Left lung (tissue), 4 donors: ENCODE measurements at regions not wholly inside any gene's neighbourhood (a gene's known extent, or its start where the extent isn't known, plus 50 kb on each side); places are given as distances from the start of the nearest gene placed in this dataset.
"Not testable (repeated sequence)": the region's sequence is repeated elsewhere in the genome, so short reads cannot be mapped to it uniquely, and the experiment has no call there.

Experiments used
- ATAC-seq: fragments of 200-7000 bp; cut with Tn5 transposase; one replicate; pipeline ENCODE4 v1.9.1; 2020; ENCODE audit warnings: moderate library complexity
- DNase-seq, 4 donors: peaks; one replicate each; pipeline ENCODE4 v3.0.0-alpha.2; 2013 to 2020
- H3K27ac ChIP-seq, 2 donors: fragments of 200-600 bp; sonication (generic) in 1 of 2; one replicate each; pipeline versions ENCODE4 v1.5.0 to v1.8.0; 2020 to 2021
- H3K27me3 ChIP-seq, 2 donors: fragments of 200-600 bp; sonication (generic) in 1 of 2; one replicate each; pipeline versions ENCODE4 v1.5.0 to v1.8.0; 2020 to 2021
- H3K36me3 ChIP-seq, 2 donors: fragments of 200-600 bp; sonication (generic) in 1 of 2; one replicate each; pipeline versions ENCODE4 v1.5.0 to v1.8.0; 2020 to 2021
- H3K4me1 ChIP-seq, 2 donors: fragments of 200-600 bp; one replicate each; pipeline ENCODE4 v1.8.0; 2021
- H3K4me3 ChIP-seq, 2 donors: fragments of 200-600 bp; sonication (generic) in 1 of 2; one replicate each; pipeline versions ENCODE4 v1.5.0 to v1.8.0; 2020 to 2021; ENCODE audit warnings: mild to moderate bottlenecking in 1 of 2
- H3K9me3 ChIP-seq, 2 donors: fragments of 200-600 bp; sonication (generic) in 1 of 2; one replicate each; pipeline versions ENCODE4 v1.5.0 to v1.8.0; 2020 to 2021
- intact Hi-C, 2 donors: fragments of 100-400 bp; cut with DNase I; formaldehyde crosslinking; loops; one replicate each; pipeline versions ENCODE4 v1.11.2 to v1.14.2; 2022
- TF ChIP-seq, protein P1 (sequence below), 2 donors: fragments of 200-600 bp; sonication (generic) in 1 of 2; IDR thresholded peaks; one replicate each; pipeline versions ENCODE4 v1.5.0 to v1.8.0; 2021; ENCODE audit warnings: antibody characterized with exemption in 2 of 2
- donor health status: DM: no; HTN: yes; CAD: no.
- donor health status: DM: no; HTN: no; CAD: no.

DNA sequence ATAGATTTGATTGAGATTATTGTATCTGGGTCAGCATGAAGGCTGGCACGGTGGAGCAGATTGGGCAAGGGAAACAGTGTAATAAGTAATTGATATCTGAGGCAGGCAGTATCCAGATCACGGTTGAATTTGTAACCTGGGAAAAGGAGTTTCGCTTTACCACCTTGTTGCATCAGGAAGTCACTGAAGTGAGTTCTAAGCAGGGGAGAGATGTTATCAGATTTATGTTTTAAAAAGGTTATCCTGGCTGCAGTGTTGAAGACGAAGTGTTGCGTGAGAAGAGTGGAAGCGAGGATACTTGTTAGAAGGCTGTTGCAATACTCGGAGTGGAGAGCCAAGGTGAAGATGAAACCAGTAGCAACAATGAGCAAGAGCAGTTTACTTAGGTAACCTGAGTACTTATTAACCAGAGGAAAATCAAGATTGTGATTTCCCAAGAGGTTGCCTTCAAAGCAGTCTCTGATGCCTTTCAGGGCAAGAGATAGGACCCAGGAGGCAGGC is 77.8 kb downstream of the LHX9 start:
- ATAC-seq, result peak; percentile 91
- TF ChIP-seq, protein P1, sequence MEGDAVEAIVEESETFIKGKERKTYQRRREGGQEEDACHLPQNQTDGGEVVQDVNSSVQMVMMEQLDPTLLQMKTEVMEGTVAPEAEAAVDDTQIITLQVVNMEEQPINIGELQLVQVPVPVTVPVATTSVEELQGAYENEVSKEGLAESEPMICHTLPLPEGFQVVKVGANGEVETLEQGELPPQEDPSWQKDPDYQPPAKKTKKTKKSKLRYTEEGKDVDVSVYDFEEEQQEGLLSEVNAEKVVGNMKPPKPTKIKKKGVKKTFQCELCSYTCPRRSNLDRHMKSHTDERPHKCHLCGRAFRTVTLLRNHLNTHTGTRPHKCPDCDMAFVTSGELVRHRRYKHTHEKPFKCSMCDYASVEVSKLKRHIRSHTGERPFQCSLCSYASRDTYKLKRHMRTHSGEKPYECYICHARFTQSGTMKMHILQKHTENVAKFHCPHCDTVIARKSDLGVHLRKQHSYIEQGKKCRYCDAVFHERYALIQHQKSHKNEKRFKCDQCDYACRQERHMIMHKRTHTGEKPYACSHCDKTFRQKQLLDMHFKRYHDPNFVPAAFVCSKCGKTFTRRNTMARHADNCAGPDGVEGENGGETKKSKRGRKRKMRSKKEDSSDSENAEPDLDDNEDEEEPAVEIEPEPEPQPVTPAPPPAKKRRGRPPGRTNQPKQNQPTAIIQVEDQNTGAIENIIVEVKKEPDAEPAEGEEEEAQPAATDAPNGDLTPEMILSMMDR (IDR thresholded peaks at IDR 0.05), result no peak
- peak overlapping the region in 1 of 2 donors; percentile 3 for H3K4me3 ChIP-seq
- H3K27ac ChIP-seq, result peak overlapping the region; percentile 64 to 66
- no peaks in the 10 kb centered on the region for H3K9me3 ChIP-seq
- no peaks in the 10 kb centered on the region for H3K36me3 ChIP-seq
- intact Hi-C loops, result no loop called here
- H3K27me3 ChIP-seq, result no peaks in the 10 kb centered on the region
- no peaks in the 10 kb centered on the region for H3K4me1 ChIP-seq
- peak in 1 of 4 donors; percentile 54 for DNase-seq

DNA sequence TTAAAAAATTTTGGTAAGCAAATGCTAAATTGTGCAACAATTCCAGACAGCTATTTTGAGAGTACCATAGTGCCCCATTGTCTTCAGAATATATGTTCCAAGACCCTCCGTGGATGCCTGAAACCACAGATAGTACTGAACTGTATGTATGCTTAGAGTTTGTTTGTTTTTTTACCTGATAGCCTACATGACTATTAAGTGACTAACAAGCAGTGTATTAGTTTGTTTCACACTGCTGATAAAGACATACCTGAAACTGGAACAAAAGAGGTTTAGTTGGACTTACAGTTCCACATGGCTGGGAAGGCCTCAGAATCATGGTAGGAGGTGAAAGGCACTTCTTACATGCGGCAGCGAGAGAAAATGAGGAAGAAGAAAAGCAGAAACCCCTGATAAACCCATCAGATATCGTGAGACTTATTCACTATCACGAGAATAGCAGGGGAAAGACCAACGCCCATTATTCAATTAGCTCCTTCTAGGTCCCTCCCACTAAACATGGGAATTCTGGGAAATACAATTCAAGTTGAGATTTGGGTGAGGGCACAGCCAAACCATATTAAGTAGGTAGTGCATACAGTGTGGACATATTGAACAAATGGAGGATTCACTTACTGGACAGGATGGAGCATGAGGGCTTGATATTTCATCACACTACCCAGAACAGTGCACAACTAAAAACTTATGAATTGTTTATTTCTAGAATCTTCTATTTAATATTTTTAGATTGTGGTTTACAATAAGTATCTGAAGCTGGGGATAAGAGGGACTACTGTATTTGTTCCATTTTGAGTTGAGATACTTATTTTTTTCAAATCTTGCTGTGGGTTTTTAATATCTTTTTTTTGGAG is 78.5 kb downstream of the LHX9 start:
- peak; percentile 54 for ATAC-seq

DNA sequence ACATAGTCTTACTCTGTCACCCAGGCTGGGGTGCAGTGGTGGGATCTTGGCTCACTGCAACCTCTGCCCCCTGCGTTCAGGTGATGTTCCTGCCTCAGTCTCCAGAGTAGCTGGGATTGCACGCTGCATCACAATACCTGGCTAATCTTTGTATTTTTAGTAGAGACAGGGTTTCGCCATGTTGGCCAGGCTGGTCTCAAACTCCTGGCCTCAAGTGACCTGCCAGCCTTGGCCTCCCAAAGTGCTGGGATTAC is 79.0 kb downstream of the LHX9 start:
- DNase-seq, H3K9me3 ChIP-seq, H3K4me1 ChIP-seq, H3K36me3 ChIP-seq, H3K27me3 ChIP-seq, intact Hi-C loops, ATAC-seq, H3K27ac ChIP-seq, H3K4me3 ChIP-seq: not testable (repeated sequence)

More for the DNA sequence above, 78.5 kb downstream of the LHX9 start:
- Histone ChIP-seq H3K4me1 (no peaks in the 10 kb centered on the region), H3K9me3 (no peaks in the 10 kb centered on the region), H3K27ac (peak overlapping the region; percentile 64 to 66), H3K36me3 (no peaks in the 10 kb centered on the region), H3K4me3 (no peak overlapping the region), H3K27me3 (no peaks in the 10 kb centered on the region)
- intact Hi-C loops, result no loop called here
- DNase-seq, result no peak
- TF ChIP-seq, protein P1 (IDR thresholded peaks at IDR 0.05), result no peak

DNA sequence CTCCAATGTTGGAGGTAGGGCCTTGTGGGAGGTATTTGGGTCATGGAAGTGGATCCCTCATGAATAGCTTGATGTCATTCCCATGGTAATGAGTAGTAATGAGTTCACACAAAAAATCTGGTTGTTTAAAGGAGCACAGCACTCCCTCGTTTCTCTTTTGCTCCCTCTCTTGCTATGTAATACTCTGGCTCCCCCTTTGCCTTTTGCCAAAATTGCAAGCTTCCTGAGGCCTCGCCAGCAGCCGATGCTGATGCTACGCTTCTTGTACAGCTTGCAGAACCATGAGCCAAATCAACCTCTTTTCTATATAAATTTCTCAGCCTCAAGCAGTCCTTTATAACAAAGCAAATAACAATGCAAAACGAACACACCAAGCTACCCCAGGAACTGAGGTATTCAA is 80.9 kb downstream of the LHX9 start:
- H3K9me3 ChIP-seq, result no peaks in the 10 kb centered on the region
- TF ChIP-seq, protein P1 (IDR thresholded peaks at IDR 0.05), result no peak
- no peaks in the 10 kb centered on the region for H3K36me3 ChIP-seq
- no peaks in the 10 kb centered on the region for H3K4me1 ChIP-seq
- H3K4me3 ChIP-seq, result no peak overlapping the region
- DNase-seq, result no peak
- intact Hi-C loops, result no loop called here
- H3K27ac ChIP-seq, result no peak overlapping the region
- ATAC-seq, result no peak
- no peaks in the 10 kb centered on the region for H3K27me3 ChIP-seq

DNA sequence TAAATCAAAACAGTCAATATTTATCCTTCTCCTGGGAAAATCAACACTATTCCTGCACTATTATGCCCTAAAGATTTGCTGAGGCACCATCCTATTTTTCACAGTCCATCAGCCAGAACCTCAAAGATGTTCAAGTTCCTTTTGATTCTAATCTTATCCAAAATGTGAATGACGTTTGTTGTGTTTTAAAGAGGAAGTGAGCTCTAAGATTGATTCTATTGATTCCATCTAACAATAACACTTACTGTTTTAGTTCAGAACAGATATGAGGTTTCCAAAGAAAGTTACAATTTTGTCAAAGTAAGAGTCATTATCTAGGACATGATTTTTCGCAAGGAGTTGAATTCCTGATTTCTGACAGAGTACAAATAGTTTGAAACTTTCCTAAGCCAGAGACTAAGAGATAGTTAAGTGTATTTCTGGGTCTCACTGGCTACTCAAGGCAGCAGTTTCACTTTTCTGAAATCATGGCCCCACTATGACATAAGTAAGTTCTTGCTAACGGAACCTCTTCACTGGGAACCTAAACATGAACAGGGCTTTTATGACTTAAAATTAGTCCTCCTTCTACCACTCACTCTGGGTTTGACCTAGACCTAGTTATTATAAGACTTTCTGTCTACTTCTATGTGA is 84.7 kb downstream of the LHX9 start:
- DNase-seq, result no peak

More for the DNA sequence above, 84.7 kb downstream of the LHX9 start:
- H3K27ac ChIP-seq, result no peak overlapping the region
- H3K4me1 ChIP-seq, result no peaks in the 10 kb centered on the region
- ATAC-seq, result no peak
- no peaks in the 10 kb centered on the region for H3K27me3 ChIP-seq
- no peaks in the 10 kb centered on the region for H3K36me3 ChIP-seq
- H3K9me3 ChIP-seq, result no peaks in the 10 kb centered on the region
- TF ChIP-seq, protein P1 (IDR thresholded peaks at IDR 0.05), result no peak
- intact Hi-C loops, result no loop called here
- no peak overlapping the region for H3K4me3 ChIP-seq
